ENCODE measurements at regions not wholly inside any gene's neighbourhood (a gene's known extent, or its start where the extent isn't known, plus 50 kb on each side); places are given as distances from the start of the nearest gene placed in this dataset.

- TF ChIP-seq POLR2AphosphoS5 (IDR thresholded peaks at IDR 0.05; ENCODE audit: insufficient read depth in 1 of 2, low read depth in 1 of 2) (no peak), POLR2A (IDR thresholded peaks at IDR 0.05) (no peak)
- TF ChIP-seq, protein P1, sequence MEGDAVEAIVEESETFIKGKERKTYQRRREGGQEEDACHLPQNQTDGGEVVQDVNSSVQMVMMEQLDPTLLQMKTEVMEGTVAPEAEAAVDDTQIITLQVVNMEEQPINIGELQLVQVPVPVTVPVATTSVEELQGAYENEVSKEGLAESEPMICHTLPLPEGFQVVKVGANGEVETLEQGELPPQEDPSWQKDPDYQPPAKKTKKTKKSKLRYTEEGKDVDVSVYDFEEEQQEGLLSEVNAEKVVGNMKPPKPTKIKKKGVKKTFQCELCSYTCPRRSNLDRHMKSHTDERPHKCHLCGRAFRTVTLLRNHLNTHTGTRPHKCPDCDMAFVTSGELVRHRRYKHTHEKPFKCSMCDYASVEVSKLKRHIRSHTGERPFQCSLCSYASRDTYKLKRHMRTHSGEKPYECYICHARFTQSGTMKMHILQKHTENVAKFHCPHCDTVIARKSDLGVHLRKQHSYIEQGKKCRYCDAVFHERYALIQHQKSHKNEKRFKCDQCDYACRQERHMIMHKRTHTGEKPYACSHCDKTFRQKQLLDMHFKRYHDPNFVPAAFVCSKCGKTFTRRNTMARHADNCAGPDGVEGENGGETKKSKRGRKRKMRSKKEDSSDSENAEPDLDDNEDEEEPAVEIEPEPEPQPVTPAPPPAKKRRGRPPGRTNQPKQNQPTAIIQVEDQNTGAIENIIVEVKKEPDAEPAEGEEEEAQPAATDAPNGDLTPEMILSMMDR (IDR thresholded peaks at IDR 0.05): no peak
- Histone ChIP-seq H3K36me3 (no peaks in the 10 kb centered on the region), H3K27me3 (no peaks in the 10 kb centered on the region), H3K27ac (no peak overlapping the region), H3K9me3 (no peaks in the 10 kb centered on the region), H3K4me3 (no peak overlapping the region), H3K4me1 (no peaks in the 10 kb centered on the region)
- intact Hi-C loops (cut with DNase I): no loop called here
- peak in 1 of 2 donors; percentile 56 for DNase-seq (ENCODE audit: extremely low spot score in 2 of 2)
Measured at GRCh38 chr10:124179308-124180043, 86.1 kb upstream of the CHST15 start.

DNA sequence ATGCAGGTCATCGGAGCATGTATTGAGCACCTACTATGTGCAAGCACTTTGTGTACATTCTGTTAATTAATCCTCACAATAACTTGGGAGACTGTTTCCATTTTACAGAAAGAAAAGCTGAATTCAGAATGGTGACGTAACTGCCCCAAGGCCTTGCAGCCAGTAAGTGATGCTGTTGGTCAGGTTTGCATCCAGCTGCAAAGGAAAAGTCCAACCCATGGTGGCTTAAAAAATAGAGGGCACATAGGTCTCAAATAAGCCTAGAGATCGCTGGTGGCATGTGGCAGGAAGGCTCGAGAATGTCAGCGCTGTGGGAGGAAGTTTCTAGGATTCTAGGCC lies 83.8 kb upstream of the CHST15 start:
- TF ChIP-seq, protein P1 (IDR thresholded peaks at IDR 0.05): no peak
- TF ChIP-seq POLR2A (IDR thresholded peaks at IDR 0.05) (no peak), POLR2AphosphoS5 (IDR thresholded peaks at IDR 0.05; ENCODE audit: insufficient read depth in 1 of 2, low read depth in 1 of 2) (no peak)
- intact Hi-C loops (cut with DNase I): no loop called here
- no peaks in the 10 kb centered on the region for H3K36me3 ChIP-seq
- no peaks in the 10 kb centered on the region for H3K9me3 ChIP-seq
- H3K27me3 ChIP-seq: no peaks in the 10 kb centered on the region
- DNase-seq (ENCODE audit: extremely low spot score in 2 of 2): no peak
- H3K4me3 ChIP-seq: no peak overlapping the region
- H3K27ac ChIP-seq: no peak overlapping the region
- no peaks in the 10 kb centered on the region for H3K4me1 ChIP-seq

- intact Hi-C loops (cut with DNase I): no loop called here
Measured at GRCh38 chr10:124176349-124177179, 83.2 kb upstream of the CHST15 start.

DNA sequence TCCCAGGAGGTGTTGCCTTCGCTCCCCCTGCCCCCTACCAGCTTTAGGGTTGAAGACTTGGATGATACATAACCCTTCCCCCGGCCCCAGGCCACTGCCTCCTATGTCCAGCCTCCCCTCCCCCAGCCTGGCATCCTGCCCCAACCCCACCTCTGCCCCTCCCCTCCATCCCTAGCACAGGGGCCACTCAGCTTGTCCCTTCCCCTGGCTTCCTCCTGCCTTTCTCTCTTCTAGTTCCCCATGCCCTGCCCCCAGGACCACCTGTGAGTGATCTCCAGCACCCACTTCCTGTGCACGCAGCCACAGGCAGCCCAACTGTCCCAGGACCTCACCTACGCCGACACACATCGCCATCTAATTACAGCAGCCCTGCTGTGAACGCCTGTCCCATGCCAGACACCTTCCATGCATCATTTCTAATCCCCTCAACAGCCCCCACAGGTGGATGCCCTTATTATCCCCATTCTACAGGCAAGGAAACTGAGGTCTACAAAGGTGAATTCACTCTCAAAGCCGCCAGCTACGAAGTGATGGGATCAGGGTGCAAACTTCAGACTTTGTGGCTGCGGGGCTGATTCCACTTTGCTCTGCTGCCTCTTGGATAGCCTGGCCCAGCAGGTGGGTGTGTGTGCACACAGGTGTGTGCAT lies 82.4 kb upstream of the CHST15 start:
- peak in 1 of 2 donors; percentile 47 for DNase-seq (ENCODE audit: extremely low spot score in 2 of 2)

More at GRCh38 chr10:124176349-124177179, 83.2 kb upstream of the CHST15 start:
- no peaks in the 10 kb centered on the region for H3K4me1 ChIP-seq
- no peak overlapping the region for H3K4me3 ChIP-seq
- no peaks in the 10 kb centered on the region for H3K9me3 ChIP-seq
- H3K27me3 ChIP-seq: no peaks in the 10 kb centered on the region
- no peak overlapping the region for H3K27ac ChIP-seq
- no peaks in the 10 kb centered on the region for H3K36me3 ChIP-seq
- TF ChIP-seq POLR2AphosphoS5 (IDR thresholded peaks at IDR 0.05; ENCODE audit: insufficient read depth in 1 of 2, low read depth in 1 of 2) (no peak), POLR2A (IDR thresholded peaks at IDR 0.05) (no peak)
- TF ChIP-seq, protein P1 (IDR thresholded peaks at IDR 0.05): no peak
- DNase-seq (ENCODE audit: extremely low spot score in 2 of 2): peak in 1 of 2 donors; percentile 84

More for the DNA sequence above, 82.4 kb upstream of the CHST15 start:
- Histone ChIP-seq H3K36me3 (no peaks in the 10 kb centered on the region), H3K27ac (no peak overlapping the region), H3K9me3 (no peaks in the 10 kb centered on the region), H3K27me3 (no peaks in the 10 kb centered on the region), H3K4me1 (no peaks in the 10 kb centered on the region), H3K4me3 (no peak overlapping the region)
- TF ChIP-seq, protein P1 (IDR thresholded peaks at IDR 0.05): no peak
- TF ChIP-seq POLR2AphosphoS5 (IDR thresholded peaks at IDR 0.05; ENCODE audit: insufficient read depth in 1 of 2, low read depth in 1 of 2) (no peak), POLR2A (IDR thresholded peaks at IDR 0.05) (no peak)
- intact Hi-C loops (cut with DNase I): no loop called here
